ENCODE measurements at regions not wholly inside any gene's neighbourhood (a gene's known extent, or its start where the extent isn't known, plus 50 kb on each side); places are given as distances from the start of the nearest gene placed in this dataset.

GRCh38 chr6:159431750-159432149 lies 261.3 kb downstream of the SOD2 start:
- TF ChIP-seq, protein P1, sequence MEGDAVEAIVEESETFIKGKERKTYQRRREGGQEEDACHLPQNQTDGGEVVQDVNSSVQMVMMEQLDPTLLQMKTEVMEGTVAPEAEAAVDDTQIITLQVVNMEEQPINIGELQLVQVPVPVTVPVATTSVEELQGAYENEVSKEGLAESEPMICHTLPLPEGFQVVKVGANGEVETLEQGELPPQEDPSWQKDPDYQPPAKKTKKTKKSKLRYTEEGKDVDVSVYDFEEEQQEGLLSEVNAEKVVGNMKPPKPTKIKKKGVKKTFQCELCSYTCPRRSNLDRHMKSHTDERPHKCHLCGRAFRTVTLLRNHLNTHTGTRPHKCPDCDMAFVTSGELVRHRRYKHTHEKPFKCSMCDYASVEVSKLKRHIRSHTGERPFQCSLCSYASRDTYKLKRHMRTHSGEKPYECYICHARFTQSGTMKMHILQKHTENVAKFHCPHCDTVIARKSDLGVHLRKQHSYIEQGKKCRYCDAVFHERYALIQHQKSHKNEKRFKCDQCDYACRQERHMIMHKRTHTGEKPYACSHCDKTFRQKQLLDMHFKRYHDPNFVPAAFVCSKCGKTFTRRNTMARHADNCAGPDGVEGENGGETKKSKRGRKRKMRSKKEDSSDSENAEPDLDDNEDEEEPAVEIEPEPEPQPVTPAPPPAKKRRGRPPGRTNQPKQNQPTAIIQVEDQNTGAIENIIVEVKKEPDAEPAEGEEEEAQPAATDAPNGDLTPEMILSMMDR (IDR thresholded peaks at IDR 0.05; ENCODE audit: insufficient read depth, low read length, poor library complexity, severe bottlenecking) = no peak
- TF ChIP-seq EZH2phosphoT487 (conservative IDR thresholded peaks at IDR 0.05; ENCODE audit: low read length) = no peak

All from SU-DHL-6 (cell line).